ENCODE measurements at regions not wholly inside any gene's neighbourhood (a gene's known extent, or its start where the extent isn't known, plus 50 kb on each side); places are given as distances from the start of the nearest gene placed in this dataset.

DNA sequence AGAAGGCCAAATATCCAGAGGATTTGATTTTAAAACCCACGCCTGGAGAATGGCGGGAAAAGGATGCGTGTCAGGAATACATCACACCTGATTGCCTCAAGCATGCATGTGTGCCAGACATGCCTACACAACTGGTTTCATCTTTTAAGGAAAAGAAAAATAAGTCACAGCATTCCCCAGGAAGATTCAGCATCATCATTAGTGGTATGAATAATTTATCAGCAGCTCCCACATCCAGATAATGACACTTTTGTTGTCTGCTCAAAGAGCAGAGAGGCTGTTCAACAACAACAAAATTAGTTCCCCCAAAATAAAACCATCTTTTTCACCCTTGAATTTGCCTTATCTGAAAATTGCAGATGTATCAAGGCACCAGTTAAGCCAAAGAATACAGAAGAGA lies 328.6 kb upstream of the C1orf87 start:
- TF ChIP-seq, protein P1, sequence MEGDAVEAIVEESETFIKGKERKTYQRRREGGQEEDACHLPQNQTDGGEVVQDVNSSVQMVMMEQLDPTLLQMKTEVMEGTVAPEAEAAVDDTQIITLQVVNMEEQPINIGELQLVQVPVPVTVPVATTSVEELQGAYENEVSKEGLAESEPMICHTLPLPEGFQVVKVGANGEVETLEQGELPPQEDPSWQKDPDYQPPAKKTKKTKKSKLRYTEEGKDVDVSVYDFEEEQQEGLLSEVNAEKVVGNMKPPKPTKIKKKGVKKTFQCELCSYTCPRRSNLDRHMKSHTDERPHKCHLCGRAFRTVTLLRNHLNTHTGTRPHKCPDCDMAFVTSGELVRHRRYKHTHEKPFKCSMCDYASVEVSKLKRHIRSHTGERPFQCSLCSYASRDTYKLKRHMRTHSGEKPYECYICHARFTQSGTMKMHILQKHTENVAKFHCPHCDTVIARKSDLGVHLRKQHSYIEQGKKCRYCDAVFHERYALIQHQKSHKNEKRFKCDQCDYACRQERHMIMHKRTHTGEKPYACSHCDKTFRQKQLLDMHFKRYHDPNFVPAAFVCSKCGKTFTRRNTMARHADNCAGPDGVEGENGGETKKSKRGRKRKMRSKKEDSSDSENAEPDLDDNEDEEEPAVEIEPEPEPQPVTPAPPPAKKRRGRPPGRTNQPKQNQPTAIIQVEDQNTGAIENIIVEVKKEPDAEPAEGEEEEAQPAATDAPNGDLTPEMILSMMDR (IDR thresholded peaks at IDR 0.05): no peak
- no peak for TF ChIP-seq POLR2A (IDR thresholded peaks at IDR 0.05)
